Lower leg skin (tissue), 3 donors: ENCODE measurements at regions not wholly inside any gene's neighbourhood (a gene's known extent, or its start where the extent isn't known, plus 50 kb on each side); places are given as distances from the start of the nearest gene placed in this dataset.

ENCODE experiments used
- CTCF ChIP-seq, 3 donors: fragments of 450-650 bp; IDR thresholded peaks; one replicate each; pipeline ENCODE4 v1.5.1; 2016; ENCODE audit warnings: antibody characterized with exemption in 3 of 3, mild to moderate bottlenecking in 3 of 3, moderate library complexity in 2 of 3
- POLR2A ChIP-seq, 2 donors: fragments of 450-650 bp; IDR thresholded peaks; one replicate each; pipeline ENCODE4 v1.6.1; 2016 to 2017; ENCODE audit warnings: antibody characterized with exemption in 2 of 2, mild to moderate bottlenecking in 1 of 2, moderate library complexity in 1 of 2

GRCh38 chr6:113304116-113304515 is 553.0 kb upstream of the MARCKS start:
- TF ChIP-seq CTCF (IDR thresholded peaks at IDR 0.05) (no peak), POLR2A (IDR thresholded peaks at IDR 0.05) (no peak)
